ENCODE measurements at regions not wholly inside any gene's neighbourhood (a gene's known extent, or its start where the extent isn't known, plus 50 kb on each side); places are given as distances from the start of the nearest gene placed in this dataset.
"Not testable (repeated sequence)": the region's sequence is repeated elsewhere in the genome, so short reads cannot be mapped to it uniquely, and the experiment has no call there.

DNA sequence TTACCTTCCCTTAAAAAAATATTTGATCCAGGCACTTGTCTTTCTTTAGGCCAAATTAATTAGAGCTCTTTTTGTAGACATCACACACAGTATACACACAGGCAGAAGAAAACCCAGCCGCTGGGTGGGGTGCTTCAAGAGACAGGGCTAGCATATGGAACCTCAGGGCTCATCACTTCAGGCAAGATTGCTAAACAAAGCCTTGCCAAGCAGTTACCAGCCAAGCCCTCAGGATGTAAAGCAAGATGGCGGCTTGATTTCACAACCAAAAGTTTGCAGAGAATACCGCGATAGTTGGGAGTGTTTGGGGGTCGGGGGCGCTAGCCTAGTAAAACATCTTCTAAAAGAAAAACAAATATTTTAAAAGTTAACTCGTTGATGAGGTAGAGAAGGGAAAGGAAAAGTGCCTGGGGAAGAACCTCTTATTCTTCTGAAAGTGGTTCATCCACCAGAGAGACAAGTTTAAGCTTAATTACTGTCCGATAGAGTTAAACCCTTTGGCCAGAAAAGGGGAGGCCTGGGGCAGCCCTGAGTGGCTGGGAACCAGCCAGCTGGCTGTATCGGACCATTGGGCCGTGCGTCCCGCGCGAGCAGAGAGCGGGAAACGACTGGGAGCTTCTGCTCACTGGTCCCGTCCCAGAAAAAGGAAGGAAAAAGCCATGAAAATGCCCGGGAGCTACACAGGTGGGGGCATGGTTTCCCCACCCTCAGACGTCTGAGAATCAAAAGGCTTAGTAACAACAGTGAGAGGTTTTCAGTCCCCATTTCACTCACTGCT, 254.9 kb upstream of the PCDH20 start:
- no peak for DNase-seq (ENCODE audit: low spot score)

DNA sequence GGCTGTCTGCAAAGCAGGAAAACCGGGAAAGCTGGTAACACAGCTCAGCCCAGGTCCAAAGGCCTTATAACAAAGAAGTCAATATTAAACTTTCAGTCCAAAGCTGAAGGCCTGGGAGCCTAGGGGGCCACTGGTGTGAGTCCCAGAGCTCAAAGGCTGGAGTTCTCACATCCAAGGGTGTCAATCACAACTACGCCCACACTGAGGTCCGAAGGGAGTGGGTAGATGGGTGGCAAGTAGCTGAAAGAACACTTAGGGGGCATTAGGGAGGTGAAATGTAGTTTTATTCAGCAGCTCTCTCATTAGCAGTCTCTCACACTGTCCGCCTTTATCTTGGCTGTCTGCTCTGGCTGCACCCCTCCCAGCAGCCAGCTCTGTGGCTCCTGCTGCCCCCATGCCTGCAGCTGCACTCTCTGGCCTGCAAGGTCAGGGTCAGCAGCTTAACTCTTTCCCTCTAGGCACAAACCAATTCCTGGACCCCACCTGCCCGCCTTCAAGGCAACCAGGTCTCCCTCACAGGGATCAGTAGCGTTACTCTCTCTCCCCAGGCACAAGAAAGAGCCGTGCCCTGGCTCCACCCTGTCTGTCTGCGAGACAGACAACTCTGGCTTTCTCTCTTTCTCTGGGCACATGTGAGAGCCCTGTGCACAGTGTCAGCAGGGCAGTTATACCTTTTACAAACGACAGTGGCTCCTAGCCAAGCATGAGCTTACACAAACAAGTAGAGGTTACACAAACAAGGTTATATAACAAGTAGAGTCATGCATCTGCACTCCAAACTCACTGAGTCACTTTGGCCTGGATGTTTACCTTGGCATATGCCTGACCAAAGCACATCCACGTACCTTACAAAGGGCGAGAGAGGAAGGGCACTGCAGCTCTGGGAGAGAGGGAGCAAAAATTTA, 249.4 kb upstream of the PCDH20 start:
- no peak for DNase-seq (ENCODE audit: low spot score)

DNA sequence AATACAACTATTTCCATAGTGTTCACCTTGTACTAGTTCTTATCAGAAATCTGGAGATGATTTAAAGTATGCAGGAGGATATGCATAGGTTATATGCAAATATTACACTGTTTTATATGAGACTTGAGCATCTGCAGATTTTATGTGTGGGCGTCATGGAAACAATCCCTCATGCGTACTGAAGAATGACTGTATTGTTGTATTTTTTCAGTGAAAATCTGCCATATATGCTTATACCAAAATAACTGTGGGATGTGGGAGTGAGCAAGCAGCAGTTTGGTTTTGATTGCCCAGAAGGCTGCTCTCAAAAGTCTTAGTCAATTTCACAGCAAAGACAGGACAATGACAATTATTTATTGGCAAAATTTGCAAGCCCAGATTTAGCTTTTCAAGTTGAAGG, 238.8 kb upstream of the PCDH20 start:
- DNase-seq (ENCODE audit: low spot score): no peak

DNA sequence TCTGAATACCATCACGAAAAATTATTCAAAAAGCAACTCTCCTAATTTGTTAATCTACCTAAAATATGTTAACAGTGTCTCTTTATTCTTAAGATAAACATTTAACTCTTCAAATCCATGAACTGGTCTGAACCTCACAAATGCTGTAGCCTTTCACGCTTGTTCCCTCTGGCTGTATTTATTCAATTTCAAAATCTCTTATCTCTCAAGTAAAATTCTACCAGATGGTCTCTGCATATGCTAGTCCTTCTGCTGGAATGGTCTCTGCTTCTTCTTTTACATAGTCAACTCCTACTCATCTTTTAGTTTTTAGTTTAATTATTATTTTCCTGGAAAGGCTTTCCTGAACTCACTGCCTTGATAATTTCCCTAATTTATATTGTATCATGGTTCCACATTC, 232.9 kb upstream of the PCDH20 start:
- DNase-seq (ENCODE audit: low spot score): no peak

DNA sequence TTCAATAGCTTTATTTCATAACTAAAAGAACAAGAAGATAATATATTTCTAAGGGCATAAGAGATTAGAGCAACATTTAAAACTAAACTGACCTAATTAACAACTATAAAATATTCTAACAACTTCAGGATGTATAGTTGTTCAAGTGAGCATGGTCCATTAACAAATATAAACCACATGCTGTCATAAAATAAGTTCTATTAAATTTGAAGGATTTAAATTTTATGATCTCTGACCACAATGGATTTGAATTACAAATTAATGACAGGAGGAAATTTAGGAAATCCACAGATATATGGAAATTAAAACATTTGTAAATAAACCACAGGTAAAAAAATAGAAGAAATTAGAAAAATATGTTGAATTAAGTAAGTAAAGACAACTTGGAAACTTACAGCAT, 196.5 kb upstream of the PCDH20 start:
- no peak for DNase-seq (ENCODE audit: low spot score)

DNA sequence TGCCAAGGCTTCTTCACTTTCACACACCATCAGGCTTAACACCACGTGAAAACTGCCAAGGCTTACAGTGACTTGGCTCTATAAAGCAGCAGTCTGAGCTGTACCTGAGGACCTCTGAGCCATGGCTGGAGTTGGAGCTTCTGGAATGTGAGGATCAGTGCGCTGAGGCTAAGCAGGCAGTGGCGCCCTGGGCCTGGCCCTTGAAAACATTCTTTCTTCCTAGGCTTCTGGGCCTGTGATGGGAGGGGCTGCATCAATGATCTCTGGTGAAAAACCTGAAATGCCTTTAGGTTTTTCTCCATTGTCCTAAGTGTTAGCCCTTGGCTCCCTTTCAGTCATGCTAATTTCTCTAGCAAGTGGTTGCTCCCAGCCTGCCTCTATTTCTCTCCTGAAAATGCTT, 192.5 kb upstream of the PCDH20 start:
- no peak for DNase-seq (ENCODE audit: low spot score)

DNA sequence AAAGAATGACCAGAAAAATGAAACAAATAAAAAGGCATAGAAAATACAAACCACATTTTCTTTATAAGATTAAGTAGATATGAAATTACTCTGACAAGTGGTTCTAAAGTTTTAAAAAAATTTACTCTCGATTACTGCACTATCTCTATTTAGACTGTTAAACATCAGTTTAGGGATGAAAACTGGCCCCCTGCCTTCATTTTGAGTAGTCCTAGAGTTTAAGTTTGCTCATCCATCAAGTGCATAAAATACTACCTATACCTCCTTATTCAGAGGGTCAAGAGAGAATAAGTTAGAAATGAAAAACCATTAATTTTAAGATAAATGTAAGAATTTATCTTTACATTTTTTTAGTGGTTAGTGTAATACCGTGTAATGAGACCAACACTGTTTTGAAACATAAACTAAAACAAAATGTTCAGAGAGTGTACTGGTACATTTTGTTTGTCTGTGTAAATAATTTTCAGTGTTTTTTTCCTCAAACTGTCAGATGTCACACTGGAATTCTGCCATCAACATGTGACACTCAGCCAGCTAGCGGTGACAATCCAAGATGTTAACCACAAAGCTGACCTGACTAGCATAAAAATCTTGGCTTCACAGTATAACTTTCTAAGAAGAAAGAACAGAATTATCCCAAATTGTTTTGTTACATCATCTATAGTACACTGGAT, 184.8 kb upstream of the PCDH20 start:
- DNase-seq (ENCODE audit: low spot score): no peak

DNA sequence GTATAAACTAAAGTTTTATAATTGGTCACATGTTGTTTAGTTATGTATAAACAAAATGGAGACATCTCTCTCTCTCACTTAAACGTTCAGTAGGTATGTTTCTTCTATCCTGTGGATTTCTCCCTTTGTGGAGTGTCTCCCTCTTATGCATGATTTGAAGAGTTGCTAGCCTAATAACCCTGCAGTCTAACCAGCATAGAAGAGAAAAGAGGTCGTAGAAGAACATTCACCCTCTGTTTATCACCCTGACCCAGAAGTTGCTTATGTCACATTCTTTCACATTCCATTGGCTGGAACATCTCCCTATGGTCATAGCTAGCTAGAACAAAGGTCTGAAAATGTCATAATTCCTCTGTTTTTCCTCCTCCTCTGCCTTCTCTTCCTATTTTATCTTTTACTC, 176.8 kb upstream of the PCDH20 start:
- no peak for DNase-seq (ENCODE audit: low spot score)

DNA sequence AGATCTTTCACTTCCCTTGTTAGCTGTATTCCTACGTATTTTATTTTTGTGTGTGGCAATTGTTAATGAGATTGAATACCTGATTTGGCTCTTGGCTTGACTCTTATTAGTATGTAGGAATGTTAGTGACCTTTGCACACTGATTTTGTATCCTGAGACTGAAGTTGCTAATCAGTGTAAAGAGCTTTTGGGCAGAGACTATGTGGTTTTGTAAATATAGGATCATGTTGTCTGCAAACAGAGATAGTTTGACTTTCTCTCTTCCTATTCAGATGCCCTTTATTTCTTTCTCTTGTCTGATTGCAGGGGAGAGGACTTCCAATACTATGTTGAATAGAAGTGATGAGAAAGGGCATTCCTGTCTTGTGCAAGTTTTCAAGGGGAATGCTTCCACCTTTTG, 160.3 kb upstream of the PCDH20 start:
- no peak for DNase-seq (ENCODE audit: low spot score)

DNA sequence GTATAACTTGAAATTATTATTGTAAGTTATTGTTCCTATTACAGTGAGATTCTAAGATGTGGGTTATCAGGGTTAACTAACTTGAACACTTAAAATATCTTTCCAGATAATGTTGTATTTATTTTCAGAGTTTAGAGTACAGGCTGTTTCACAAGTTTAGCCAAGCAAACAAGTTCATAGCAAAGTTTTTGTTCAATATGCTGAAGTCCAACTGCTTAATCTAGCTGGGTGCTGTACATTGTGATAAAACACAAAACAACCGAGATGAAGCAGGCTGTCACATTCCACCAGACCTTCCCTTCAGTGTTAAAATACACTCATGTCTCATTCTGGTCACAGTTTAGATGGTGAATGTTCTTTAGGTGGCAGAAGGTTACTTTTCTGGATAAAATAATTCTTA, 148.0 kb upstream of the PCDH20 start:
- DNase-seq (ENCODE audit: low spot score): no peak

DNA sequence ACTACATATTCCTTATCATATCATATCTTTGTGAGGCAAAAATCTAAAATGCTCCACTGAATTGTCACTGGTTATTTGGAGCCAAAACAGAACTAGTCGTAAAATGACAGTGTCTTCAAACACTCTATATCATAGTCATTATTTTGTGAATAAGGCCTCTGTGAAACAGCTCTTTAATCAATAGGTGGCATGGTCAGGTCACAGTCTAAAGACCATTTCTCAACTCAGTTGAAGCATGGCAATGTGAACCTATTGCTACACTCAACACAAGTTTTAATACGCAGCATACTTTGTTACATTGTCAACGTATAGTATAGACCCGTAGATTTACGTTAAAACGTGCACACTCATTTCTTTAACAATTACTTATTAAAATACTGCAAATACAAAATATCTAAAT, 131.3 kb upstream of the PCDH20 start:
- no peak for DNase-seq (ENCODE audit: low spot score)

DNA sequence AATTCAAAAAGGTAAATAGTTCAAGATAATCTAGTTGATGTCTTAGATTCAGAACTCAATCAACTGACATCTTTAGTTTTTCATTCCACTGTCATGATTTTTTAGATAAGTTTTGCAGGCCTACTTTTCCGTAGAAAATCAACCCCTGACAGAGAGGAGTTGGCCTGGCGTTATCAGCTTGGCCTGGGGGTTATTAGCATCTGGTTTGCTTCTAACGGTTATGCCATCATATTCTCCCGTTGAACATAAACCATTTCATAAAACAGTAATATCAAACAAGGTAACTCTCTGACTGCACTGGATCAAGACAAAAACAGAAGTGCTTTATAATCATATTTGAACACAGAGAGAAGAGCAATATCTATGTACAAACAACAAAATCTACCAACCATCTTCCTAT, 130.8 kb upstream of the PCDH20 start:
- DNase-seq (ENCODE audit: low spot score): no peak

DNA sequence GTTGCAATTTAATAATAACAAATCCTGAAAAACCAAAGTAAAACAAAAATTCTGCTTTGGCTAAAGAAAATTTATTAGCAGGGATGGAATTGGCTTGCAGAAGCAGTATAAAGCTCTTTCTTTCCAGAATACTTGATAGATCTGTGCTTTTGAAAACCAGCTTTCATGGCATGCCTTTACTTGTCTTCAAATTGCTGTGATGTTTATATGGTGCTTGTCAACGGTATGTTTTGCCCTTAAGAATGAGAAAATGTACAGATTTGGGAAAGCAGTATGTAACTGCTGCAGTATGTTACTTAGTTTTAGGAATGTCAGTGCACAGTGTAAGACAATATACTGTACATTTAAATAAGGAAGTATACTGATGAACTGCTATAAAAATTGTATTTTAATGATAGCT, 120.8 kb upstream of the PCDH20 start:
- no peak for DNase-seq (ENCODE audit: low spot score)

DNA sequence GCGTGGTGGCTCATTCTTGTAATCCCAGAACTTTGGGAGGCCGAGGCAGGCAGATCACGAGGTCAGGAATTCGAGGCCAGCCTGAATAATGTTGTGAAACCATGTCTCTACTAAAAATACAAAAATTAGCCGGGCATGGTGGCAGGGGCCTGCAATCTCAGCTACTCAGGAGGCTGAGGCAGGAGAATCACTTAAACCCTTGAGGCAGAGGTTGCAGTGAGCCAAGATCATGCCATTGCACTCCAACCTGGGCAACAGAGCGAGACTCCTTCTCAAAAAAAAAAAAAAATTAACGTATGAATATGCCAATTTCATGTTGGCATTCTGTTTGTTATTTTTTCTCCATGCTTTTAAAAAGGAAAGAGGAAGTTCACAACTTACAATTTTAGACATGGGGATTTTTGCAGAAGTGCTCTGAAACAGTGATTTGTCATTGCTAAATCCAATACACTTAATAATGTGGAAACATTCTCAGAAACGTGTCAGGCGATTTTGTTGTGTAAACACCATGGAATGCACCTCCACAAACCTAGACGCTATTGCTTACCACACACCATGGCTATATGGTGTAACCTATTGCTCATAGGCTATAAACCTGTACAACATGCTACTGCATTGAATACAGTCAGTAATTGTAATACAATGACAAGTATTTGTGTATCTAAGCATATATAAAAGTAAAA, 115.9 kb upstream of the PCDH20 start:
- DNase-seq (ENCODE audit: low spot score): no peak

DNA sequence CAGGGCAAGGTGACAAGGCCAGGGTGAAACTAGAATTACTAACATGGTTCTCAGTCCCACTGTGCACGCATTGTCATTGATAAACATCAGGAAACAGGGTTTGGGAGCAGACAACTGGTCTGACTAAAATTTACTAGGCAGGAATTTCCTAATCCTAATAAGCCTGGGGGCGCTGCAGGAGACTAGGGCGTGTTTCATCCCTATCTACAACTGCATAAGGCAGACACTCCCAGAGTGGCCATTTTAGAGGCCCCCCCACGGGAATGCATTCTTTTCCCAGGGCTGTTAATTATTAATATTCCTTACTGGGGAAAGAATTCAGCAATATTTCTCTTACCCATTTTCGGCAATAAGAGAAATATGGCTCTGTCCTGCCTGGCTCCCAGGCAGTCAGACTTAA, 103.6 kb upstream of the PCDH20 start:
- not testable (repeated sequence) for DNase-seq (ENCODE audit: low spot score)

DNA sequence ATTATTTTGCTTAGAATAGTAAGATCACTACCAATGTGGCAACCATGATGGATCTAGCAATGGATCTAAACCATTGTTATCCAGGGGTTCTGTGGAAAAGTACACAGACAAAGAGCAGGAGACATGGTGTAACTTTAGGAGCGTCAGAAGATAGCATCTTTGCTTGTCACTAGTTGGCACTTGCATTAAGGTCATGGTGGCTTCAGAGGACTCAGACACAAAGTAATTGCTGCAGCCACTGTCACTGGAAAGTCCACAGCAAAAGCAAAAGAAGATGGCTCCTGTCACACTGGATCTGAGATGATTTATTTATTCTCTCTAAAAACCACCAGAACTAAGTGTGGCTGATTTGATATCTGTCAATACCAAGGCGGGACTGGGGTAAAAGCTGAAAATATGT, 93.3 kb upstream of the PCDH20 start:
- DNase-seq (ENCODE audit: low spot score): no peak

DNA sequence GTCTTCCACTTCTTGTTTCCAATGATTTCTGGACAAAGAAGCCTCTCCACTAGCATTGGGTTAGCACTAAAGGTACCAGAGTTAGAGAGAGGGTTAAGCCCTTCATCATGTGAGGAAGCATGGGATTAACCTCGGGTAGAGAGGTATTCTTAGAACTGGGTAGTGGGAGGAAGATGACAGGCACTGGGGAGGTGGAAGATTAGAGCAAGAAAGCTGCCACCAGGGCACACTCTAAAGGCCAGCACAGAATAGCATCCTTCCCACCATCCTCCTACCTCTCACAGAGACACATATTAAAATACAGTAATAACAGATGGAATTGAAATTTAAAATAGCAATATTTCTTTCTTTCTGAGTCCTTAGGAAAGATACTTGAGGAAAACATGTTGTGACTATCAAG, 84.5 kb upstream of the PCDH20 start:
- no peak for DNase-seq (ENCODE audit: low spot score)

DNA sequence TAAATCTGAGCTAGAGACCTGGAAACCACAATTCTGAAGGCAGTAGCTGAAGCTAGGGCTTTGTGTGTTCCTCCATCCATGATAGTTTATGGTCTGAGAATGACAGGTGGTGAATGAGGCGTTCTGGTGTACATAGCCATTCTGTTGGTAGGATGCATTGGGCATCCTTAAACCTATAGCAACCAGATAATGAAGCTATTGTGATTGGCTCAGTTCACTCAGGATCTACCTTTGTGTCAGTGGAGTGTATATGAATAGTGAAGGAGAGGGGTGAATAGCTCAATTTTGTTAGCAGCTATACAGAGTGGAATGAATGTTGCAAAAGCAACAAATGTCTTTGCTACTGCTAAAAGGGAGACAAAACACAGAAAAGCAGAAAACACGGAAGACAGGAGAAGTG, 80.0 kb upstream of the PCDH20 start:
- DNase-seq (ENCODE audit: low spot score): no peak

DNA sequence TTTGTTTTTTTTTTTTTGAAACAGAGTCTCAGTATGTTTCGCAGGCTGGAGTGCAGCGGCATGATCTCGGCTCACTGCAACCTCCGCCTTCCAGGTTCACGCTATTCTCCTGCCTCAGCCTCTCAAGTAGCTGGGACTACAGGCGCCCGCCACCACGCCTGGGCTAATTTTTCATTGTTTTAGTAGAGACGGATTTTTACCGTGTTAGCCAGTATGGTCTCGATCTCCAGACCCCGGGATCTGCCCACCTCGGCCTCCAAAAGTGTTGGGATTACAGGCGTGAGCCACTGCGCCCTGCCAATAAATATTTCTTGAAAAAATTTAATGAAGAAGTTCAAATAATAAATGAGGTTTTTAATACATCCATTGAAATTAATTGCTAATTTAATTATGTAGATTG, 77.9 kb upstream of the PCDH20 start:
- not testable (repeated sequence) for DNase-seq (ENCODE audit: low spot score)

DNA sequence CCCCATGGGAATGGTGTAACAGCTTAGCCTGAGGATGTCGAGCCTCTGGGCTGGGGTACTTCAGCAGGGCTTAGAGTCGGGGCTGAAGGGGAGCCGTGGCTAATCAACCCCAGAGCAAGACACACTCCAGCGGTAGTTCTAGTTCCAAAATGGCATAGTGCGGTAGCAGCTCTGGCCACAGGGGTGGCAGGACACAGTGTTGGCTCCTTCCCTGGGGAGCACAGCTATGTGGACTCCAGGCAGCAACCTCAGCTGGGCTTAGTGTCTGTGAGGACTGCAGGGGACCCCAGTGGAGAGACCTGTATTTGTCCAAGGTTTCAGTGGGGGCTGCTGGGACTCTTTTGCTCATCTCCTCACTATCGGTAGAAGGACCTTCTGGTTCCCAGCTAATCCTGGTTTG, 70.8 kb upstream of the PCDH20 start:
- no peak for DNase-seq (ENCODE audit: low spot score)

DNA sequence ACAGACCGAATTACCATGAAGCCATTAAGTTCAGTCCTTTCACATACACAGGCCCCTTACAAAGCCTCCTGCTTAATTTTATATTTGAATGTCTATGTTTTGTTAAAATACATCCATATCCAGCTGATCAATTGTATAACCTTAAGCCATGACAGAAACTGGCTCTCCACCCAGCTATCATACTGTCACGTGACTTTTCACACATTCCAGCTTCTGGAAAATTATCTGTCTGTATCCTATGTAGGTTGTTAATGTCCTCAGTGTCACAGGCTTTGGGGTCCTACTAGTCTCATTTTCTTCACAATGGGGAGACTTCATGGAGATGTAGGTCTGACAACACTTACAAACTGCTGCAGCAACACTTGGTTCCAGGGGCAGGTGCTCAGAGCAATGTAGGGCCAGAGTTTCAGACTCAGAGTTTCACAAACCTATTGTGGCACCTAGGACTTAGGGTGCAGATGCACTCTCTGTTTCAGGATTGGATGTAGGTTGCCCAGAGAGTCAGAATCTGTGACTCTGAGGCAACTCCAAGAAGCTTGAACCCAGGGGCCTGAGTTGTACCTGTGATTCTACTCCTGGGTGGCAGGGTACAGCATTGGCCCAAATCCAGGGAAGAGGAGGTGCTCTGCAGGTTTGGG, 69.6 kb upstream of the PCDH20 start:
- DNase-seq (ENCODE audit: low spot score): no peak

DNA sequence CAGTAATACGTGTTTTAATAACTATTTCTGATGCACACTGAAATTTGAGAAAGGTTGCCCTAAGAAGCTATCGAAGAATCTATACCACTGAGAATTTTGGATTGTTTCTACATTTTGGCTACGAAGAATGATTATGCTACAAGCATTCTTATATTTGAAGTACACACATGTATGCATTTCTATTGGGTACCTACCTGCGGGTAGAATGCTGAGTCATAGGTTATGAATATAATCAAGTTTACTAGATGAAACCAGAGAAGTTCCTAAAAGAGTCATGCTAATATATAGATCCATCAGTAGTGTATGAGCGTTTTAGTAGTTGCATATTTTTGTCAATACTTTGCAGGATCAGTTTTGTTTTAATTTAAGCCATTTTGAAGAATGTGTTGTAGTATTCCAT, 62.0 kb upstream of the PCDH20 start:
- no peak for DNase-seq (ENCODE audit: low spot score)
